Vagina (tissue), 2 donors: ENCODE measurements at regions not wholly inside any gene's neighbourhood (a gene's known extent, or its start where the extent isn't known, plus 50 kb on each side); places are given as distances from the start of the nearest gene placed in this dataset.

ENCODE experiments used
- CTCF ChIP-seq, 3 experiments: fragments of 450-650 bp in 2 of 3; fragments of 200-600 bp in 1 of 3; sonication (generic) in 1 of 3; IDR thresholded peaks; one replicate each; pipeline ENCODE4 v1.5.1; 2017 to 2019; ENCODE audit warnings: antibody characterized with exemption in 3 of 3, mild to moderate bottlenecking in 2 of 3, moderate library complexity in 2 of 3
- POLR2A ChIP-seq, 2 donors: fragments of 450-650 bp; IDR thresholded peaks; one replicate each; pipeline ENCODE4 v1.6.1; 2017; ENCODE audit warnings: antibody characterized with exemption in 2 of 2, mild to moderate bottlenecking in 2 of 2, moderate library complexity in 2 of 2

DNA sequence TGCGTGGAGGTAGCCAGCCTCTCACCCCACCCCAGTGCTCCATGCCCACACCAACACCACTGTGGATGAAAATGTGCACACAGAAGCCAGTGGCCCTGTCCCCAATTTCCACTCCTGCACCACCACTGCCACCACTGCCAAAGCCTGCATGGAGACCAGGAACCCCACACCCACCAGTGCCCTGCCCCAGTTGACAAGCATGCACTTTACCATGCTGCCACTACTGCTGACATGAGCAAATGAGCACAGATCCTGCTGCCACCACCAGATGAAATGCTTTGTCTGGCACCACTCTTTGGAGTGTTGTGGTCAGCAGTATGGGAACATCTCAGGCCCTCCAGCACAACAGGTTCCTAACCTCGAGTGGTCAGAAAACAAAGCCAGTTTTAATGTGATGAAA lies 104.1 kb downstream of the ATXN7L3B start:
- no peak for TF ChIP-seq CTCF (IDR thresholded peaks at IDR 0.05)
- TF ChIP-seq POLR2A (IDR thresholded peaks at IDR 0.05), result no peak
